GM12878 (cell line): ENCODE measurements at regions not wholly inside any gene's neighbourhood (a gene's known extent, or its start where the extent isn't known, plus 50 kb on each side); places are given as distances from the start of the nearest gene placed in this dataset.

Source experiments
- ATAC-seq: fragments of 200-7000 bp; cut with Tn5 transposase; 3 replicates; pipeline ENCODE4 v1.9.1; 2020; ENCODE audit warnings: mild to moderate bottlenecking, moderate library complexity
- BruUV-seq: library from RNA; stranded (reverse); fragments of 400-500 nt; replicated peaks from 2 replicates; lab custom pipeline; 2021; lab: Mats Ljungman, UMichigan
- CTCF ChIA-PET: fragments of 300-600 bp; sonication (Branson Sonifier 250); formaldehyde crosslinking; extraction: SDS; loops from one replicate; lab custom pipeline; 2021; ENCODE audit warnings: inconsistent platforms; lab: Yijun Ruan, JAX
- POLR2A ChIA-PET: fragments of 350-600 bp; formaldehyde crosslinking; extraction: SDS; loops from one replicate; lab custom pipeline; 2021; ENCODE audit warnings: inconsistent platforms; lab: Charles Lee
- RAD21 ChIA-PET: fragments of 300-600 bp; sonication (Branson Sonifier 250); formaldehyde crosslinking; loops from one replicate; lab custom pipeline; 2023; ENCODE audit warnings: antibody characterized with exemption; ENCODE audit not compliant: unreplicated experiment; lab: Charles Lee
- SMC1A ChIA-PET: fragments of 300-600 bp; sonication (Branson Sonifier 250); formaldehyde crosslinking; loops from one replicate; lab custom pipeline; 2023; ENCODE audit not compliant: unreplicated experiment, uncharacterized antibody; lab: Charles Lee
- DNase-seq: peaks from one replicate; pipeline ENCODE4 v3.0.0-alpha.2; 2011; ENCODE audit warnings: low read depth, low spot score
- FAIRE-seq: peaks from 3 replicates; lab custom pipeline; 2011; peaks lifted over from hg19 to GRCh38; lab: Jason Lieb, UNC
- H2AFZ ChIP-seq: 2 replicates; pipeline ENCODE4 v1.6.0; 2011; ENCODE audit warnings: low read depth, low read length, control low read depth; ENCODE audit not compliant: control insufficient read depth
- H3K27ac ChIP-seq: 2 replicates; pipeline ENCODE4 v1.5.1; 2011; ENCODE audit warnings: control low read depth; ENCODE audit not compliant: control insufficient read depth, insufficient read depth
- H3K27me3 ChIP-seq, 2 experiments: replicated peaks in 1 of 2; 2 replicates each; pipeline versions ENCODE4 v1.6.0 to v1.6.1; 2011; ENCODE audit warnings: low read length in 1 of 2; ENCODE audit not compliant: control insufficient read depth in 2 of 2, insufficient read depth in 2 of 2
- H3K36me3 ChIP-seq, 2 experiments: 2 replicates each; pipeline ENCODE4 v1.5.1; 2011; ENCODE audit warnings: low read length in 1 of 2; ENCODE audit not compliant: control insufficient read depth in 2 of 2, insufficient read depth in 2 of 2
- H3K4me1 ChIP-seq: 2 replicates; pipeline ENCODE4 v1.6.1; 2011; ENCODE audit warnings: mild to moderate bottlenecking, low read length, moderate library complexity, mixed read lengths; ENCODE audit not compliant: control insufficient read depth, insufficient read depth
- H3K4me2 ChIP-seq: 2 replicates; pipeline ENCODE4 v1.6.0; 2011; ENCODE audit warnings: control low read depth; ENCODE audit not compliant: control insufficient read depth, insufficient read depth
- H3K4me3 ChIP-seq: fragments of 200-600 bp; sonication (generic); 2 replicates; pipeline ENCODE4 v1.5.1; 2016
- H3K79me2 ChIP-seq: 2 replicates; pipeline ENCODE4 v1.6.0; 2011; ENCODE audit warnings: low read length; ENCODE audit not compliant: control insufficient read depth, insufficient read depth
- H3K9ac ChIP-seq: 2 replicates; pipeline ENCODE4 v1.8.0; 2011; ENCODE audit warnings: low read length, control low read depth, mixed read lengths; ENCODE audit not compliant: control insufficient read depth, insufficient read depth
- H3K9me3 ChIP-seq: replicated peaks from 3 replicates; pipeline ENCODE4 v1.5.1; 2011; ENCODE audit warnings: mild to moderate bottlenecking, low read length; ENCODE audit not compliant: control insufficient read depth, insufficient read depth
- H4K20me1 ChIP-seq: 2 replicates; pipeline ENCODE4 v1.6.0; 2011; ENCODE audit not compliant: control insufficient read depth, insufficient read depth
- CBX3 ChIP-seq: fragments of 200-600 bp; sonication (generic); IDR thresholded peaks from 2 replicates; pipeline ENCODE4 v1.6.1; 2016; ENCODE audit warnings: low read depth, borderline replicate concordance
- CHD1 ChIP-seq: IDR thresholded peaks from 2 replicates; pipeline ENCODE4 v1.6.1; 2012; ENCODE audit warnings: low read depth, low read length, improper control_type of control experiment
- KAT2A ChIP-seq: conservative IDR thresholded peaks from 2 replicates; pipeline ENCODE4 v1.6.1; 2011; ENCODE audit warnings: low read depth, low read length; ENCODE audit not compliant: control insufficient read depth
- SP1 ChIP-seq: IDR thresholded peaks from one replicate; pipeline ENCODE4 v1.6.1; 2011; ENCODE audit warnings: low read depth, low read length
- SUZ12 ChIP-seq: fragments of 200-600 bp; sonication (generic); IDR thresholded peaks from one replicate; pipeline ENCODE4 v1.6.1; 2018; ENCODE audit warnings: antibody characterized with exemption, mild to moderate bottlenecking; ENCODE audit not compliant: unreplicated experiment
- TARDBP ChIP-seq: IDR thresholded peaks from 2 replicates; pipeline ENCODE4 v1.6.1; 2016; ENCODE audit warnings: borderline replicate concordance
- WGBS: methylation state at CpG from one replicate; pipeline ENCODE4 v1.1.6; 2016; ENCODE audit warnings: low lambda C conversion rate; ENCODE audit not compliant: insufficient replicate concordance, insufficient coverage; ENCODE audit errors: missing lambda C conversion rate; 5-methylcytosine and 5-hydroxymethylcytosine counted together
- in situ Hi-C: fragments of 300-500 bp; cut with MboI; formaldehyde crosslinking; loops from 9 replicates; pipeline ENCODE4 v1.14.3; 2018; ENCODE audit warnings: mixed read lengths
- intact Hi-C: fragments of 100-400 bp; cut with micrococcal nuclease; formaldehyde crosslinking; loops from one replicate; pipeline ENCODE4 v1.14.2; 2022; ENCODE audit not compliant: unreplicated experiment
- TF ChIP-seq, protein P1 (sequence below): fragments of 450-650 bp; conservative IDR thresholded peaks from 2 replicates; pipeline ENCODE4 v1.6.1; 2017; ENCODE audit warnings: mild to moderate bottlenecking, moderate library complexity

DNA sequence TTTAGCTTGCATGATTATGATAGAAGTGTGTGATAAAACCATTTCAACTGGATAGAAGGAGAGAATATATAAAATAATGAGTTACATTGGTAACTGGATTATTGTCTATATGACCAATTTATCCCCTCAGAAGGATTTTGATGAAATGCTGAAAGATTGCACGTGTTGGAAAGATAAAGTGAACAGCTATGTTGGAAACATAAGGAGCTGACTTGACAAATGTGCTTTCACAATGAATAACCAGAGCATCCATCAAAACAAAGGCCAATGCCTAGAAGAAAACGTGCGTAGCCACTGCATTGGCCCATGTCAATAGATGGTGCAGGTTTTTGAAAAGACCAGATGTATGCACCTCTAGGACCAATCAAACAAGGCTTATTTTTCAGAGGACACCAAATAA is 168.8 kb downstream of the TMEM200A start (continued):
- TF ChIP-seq SP1: no peak
- no peak for TF ChIP-seq SUZ12
- TF ChIP-seq CBX3: no peak
- no peak for TF ChIP-seq TARDBP
- no peak for TF ChIP-seq KAT2A
- TF ChIP-seq, protein P1, sequence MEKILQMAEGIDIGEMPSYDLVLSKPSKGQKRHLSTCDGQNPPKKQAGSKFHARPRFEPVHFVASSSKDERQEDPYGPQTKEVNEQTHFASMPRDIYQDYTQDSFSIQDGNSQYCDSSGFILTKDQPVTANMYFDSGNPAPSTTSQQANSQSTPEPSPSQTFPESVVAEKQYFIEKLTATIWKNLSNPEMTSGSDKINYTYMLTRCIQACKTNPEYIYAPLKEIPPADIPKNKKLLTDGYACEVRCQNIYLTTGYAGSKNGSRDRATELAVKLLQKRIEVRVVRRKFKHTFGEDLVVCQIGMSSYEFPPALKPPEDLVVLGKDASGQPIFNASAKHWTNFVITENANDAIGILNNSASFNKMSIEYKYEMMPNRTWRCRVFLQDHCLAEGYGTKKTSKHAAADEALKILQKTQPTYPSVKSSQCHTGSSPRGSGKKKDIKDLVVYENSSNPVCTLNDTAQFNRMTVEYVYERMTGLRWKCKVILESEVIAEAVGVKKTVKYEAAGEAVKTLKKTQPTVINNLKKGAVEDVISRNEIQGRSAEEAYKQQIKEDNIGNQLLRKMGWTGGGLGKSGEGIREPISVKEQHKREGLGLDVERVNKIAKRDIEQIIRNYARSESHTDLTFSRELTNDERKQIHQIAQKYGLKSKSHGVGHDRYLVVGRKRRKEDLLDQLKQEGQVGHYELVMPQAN: no peak

DNA sequence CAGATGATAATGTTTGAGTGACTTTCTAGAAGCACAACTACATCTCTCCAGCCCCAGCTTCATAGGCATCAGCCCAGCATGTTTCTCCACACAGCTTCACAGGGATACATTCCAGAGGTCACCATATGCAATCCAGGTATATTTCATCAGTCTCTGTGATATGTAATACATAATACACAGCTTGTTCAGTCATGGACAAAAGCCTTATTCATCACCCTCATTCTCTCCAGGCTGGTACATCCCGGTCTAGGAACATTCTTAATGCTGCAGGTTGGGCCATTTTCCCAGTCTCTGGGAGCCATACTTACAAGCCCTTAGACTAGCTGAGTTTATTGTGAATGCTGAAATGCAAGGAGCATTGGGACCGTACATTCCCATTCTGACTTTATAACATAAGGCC is 169.4 kb downstream of the TMEM200A start:
- H2AFZ ChIP-seq: no peak overlapping the region
- H3K4me3 ChIP-seq: no peak overlapping the region
- WGBS: 52% methylated on average over 2 of the region's 2 CpGs
- TF ChIP-seq CHD1: no peak
- CTCF ChIA-PET: no interaction called here
- POLR2A ChIA-PET: no interaction called here
- peaks cover 2% of the 10 kb centered on the region; the same call in 1 of the 3 replicates for H3K9me3 ChIP-seq
- H3K27me3 ChIP-seq: no peaks in the 10 kb centered on the region
- RAD21 ChIA-PET: interaction anchor here (1.1 to 2.0 kb wide), 2 partner anchors 16 to 22 kb away, joined by 4 to 5 read pairs; no protein-coding TSS in a partner anchor
- no peaks in the 10 kb centered on the region for H3K4me1 ChIP-seq
- H3K36me3 ChIP-seq: no peaks in the 10 kb centered on the region
- SMC1A ChIA-PET: interaction anchor here (1.2 to 5.6 kb wide), 6 partner anchors 10 to 167 kb away, joined by 3 to 31 read pairs (median 8); no protein-coding TSS in a partner anchor
- H4K20me1 ChIP-seq: no peaks in the 10 kb centered on the region
- no TSS peak for BruUV-seq
- ATAC-seq (no peak), FAIRE-seq (no peak), DNase-seq (no peak)
- no peak overlapping the region for H3K4me2 ChIP-seq
- H3K79me2 ChIP-seq: no peaks in the 10 kb centered on the region
- in situ Hi-C loops (no loop called here), intact Hi-C loops (no loop called here)
- H3K27ac ChIP-seq: no peak overlapping the region
- H3K9ac ChIP-seq: no peak overlapping the region
